ENCODE measurements at regions not wholly inside any gene's neighbourhood (a gene's known extent, or its start where the extent isn't known, plus 50 kb on each side); places are given as distances from the start of the nearest gene placed in this dataset.
"Not testable (repeated sequence)": the region's sequence is repeated elsewhere in the genome, so short reads cannot be mapped to it uniquely, and the experiment has no call there.

DNA sequence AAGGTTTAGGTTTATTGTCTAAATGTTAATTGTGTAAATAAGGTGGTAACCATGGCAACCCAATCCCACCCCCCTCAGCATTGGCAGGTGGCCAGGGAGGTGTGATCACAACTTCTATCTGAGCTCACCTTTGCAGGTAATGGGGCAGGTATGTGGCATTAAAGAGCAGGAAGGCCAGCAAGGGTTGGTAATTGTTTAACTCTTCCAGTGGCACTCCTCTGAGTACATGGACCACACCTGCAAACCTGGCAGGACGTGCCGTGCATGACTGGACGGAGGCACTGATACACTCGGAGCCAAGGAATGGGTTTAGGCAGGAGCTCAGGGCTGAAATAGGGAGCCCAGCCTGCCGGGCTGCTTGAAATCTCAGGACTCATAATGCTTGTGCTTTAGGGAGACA, 107.0 kb upstream of the BMP2 start:
- no peak for DNase-seq (ENCODE audit: low read depth)

- not testable (repeated sequence) for DNase-seq (ENCODE audit: low read depth)
Observed at GRCh38 chr20:6658909-6659308, 108.6 kb upstream of the BMP2 start.

GRCh38 chr20:6657904-6658303, 109.6 kb upstream of the BMP2 start:
- no peak for DNase-seq (ENCODE audit: low read depth)

DNA sequence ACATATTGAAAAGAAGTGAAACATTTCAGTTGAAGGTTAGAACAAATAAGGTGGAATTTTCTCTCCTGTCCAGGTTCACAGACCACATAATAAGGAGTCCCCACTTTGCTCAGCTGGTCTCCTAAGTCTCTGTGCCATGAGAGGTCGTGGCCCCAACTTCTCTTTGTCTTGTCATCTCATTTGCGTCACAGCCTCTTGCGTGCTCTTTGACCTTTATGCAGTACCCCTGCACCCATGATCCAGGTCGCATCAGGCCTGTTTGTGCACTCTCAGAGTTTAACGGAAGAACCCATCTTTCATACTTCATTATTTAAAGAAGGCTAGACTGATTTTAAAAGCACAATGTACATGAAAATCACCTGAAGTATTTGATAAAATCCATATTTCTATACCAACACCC, 110.4 kb upstream of the BMP2 start:
- no peak for DNase-seq (ENCODE audit: low read depth)

DNA sequence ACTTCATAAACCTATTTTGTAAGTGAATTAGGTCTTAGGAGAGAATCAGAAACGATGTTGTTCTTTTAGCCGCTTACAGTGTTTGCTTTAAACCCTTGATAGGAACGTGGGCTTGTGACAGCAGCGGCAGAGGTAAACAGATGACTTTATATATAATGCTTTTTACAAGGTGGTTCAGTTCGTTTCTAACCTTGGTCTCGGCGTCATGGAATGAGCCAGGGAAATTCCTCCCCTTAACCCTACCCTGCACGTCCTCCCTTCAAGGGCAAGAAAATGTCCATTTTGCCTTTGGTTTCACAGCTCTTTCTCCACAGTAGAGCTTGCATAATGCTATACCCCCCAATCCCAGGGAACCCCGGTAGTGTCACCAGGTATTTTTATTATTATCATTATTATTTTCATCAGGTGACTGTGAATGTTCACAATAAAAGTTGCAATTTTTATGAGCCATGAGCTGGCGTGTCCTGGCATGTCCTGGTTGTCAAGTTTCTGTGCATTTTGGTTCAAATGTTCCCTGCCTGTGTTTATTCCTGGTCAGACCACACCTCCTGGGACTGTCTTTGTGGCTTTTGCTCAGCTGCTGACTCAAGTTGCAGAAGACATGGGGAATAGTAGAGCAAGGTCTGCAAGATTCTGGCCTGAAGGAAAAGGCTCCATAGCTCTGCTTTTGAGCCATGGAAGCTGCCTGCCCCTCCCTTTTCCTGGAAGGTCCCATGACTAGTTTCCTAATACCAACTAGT, 112.8 kb upstream of the BMP2 start:
- peak; percentile 27 for DNase-seq (ENCODE audit: low read depth)

DNA sequence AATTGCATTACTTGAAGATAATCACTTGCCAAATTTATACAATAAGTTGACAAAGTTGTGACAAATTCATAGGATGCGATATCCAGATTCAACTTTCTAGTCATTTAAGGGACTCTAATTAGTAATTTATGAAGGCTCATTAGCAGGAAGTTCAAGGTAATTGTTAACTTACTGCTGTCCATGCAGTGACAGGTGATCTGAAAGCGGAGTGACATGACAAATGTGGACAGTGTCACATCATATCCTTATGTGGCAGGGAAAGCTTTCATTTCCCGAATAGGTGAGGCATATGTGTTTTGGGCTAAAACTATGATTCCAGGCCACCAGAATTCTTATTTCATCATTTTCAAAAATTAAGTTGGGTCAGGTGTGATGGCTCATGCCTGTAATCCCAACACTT, 115.9 kb upstream of the BMP2 start:
- no peak for DNase-seq (ENCODE audit: low read depth)

DNA sequence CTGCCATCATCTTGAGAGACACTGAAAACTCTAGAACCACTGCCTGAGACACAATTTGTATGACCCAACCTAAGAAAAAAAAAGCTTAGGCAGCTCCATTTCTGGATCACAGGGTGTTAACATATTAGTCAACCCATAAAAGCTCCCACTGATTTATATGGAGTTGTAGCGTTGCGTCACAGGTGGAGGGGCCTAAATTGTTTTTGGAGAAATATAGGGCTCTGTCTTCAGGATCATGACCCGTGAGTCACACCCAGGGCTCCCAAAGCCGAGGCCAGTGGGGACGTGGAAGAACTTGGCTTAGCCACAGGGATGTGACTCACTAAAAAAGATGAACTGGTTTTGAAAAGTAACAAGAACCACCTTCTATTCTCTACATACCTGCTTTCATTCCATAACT, 116.5 kb upstream of the BMP2 start:
- peak; percentile 66 for DNase-seq (ENCODE audit: low read depth)

GRCh38 chr20:6646021-6646636, 121.4 kb upstream of the BMP2 start:
- no peak for DNase-seq (ENCODE audit: low read depth)

- DNase-seq (ENCODE audit: low read depth) = no peak
Observed at GRCh38 chr20:6644813-6645628, 122.5 kb upstream of the BMP2 start.

DNA sequence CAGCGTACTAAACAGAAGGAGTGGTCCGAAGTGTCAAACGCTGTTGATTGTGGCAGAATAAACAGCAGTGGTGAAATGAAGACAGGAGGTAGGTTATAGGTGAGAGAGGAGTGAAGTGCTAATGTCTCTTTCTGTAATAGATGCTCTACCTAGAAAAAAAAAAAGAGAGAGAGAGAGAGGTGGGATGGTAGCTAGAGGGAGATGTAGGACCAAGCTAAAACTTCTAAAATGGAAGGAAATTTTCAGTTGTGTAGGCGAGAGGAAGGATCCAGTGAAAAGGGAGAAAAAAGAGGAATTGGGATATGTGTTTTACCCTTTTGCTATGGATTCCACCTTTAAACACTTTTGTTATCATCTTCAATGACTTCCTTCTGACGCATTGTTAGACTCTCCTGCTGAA, 126.5 kb upstream of the BMP2 start:
- no peak for DNase-seq (ENCODE audit: low read depth)

- no peak for DNase-seq (ENCODE audit: low read depth)
Observed at GRCh38 chr20:6637160-6637579, 130.3 kb upstream of the BMP2 start.

- peak; percentile 73 for DNase-seq (ENCODE audit: low read depth)
Observed at GRCh38 chr20:6636209-6637159, 131.0 kb upstream of the BMP2 start.

DNA sequence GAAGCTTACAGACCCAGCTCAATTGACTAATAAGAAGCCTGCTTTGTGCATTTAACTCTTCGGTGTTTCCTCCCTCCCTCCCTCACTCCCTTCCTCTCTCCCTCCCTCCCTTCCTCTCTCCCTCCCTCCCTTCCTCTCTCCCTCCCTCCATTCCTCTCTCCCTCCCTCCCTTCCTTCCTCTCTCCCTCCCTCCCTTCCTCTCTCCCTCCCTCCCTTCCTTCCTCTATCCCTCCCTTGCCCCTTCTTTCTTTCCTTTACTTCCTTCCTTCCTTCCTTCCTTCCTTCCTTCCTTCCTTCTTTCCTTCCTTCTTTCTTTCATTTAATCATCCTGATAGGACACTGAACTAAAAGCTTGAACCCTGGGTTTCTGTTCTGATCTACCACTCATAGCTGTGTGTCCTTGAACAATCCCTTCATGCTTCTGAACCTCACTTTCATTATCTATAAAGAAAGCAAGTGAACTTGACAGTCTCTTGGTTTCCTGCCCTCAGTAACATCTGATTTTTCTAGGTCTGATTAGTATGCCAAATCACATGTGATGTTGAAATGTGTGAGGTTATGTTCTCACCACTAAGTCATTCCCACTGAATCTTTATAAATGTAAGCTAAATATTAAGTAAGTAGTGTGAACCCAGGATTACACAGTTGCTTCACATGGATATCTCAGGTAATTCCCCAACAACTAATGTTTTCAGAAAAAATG, 132.3 kb upstream of the BMP2 start:
- DNase-seq (ENCODE audit: low read depth) = no peak

- peak; percentile 15 for DNase-seq (ENCODE audit: low read depth)
Observed at GRCh38 chr20:6632187-6632586, 135.3 kb upstream of the BMP2 start.

- DNase-seq (ENCODE audit: low read depth) = no peak
Observed at GRCh38 chr20:6630514-6630913, 137.0 kb upstream of the BMP2 start.

- DNase-seq (ENCODE audit: low read depth) = no peak
Observed at GRCh38 chr20:6629564-6629963, 137.9 kb upstream of the BMP2 start.

DNA sequence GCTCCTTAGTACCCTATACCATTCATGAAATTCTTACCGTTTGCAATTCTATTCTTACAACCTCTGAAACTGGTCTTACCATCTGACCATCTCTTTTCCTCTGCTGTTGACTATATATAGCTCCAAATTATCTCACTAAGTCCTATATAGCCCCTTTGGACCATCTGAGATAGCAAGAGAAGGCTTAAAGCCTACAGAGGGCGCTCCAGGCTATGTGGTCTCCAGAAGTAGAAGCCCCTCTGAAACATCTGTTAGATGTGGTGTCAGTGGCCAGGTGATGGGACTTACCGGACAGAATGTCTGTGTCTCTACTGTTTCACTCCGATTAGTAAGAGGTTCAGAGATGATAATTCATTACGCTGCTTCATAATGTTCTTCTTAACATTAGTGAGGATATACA, 140.7 kb upstream of the BMP2 start:
- DNase-seq (ENCODE audit: low read depth) = no peak

- no peak for DNase-seq (ENCODE audit: low read depth)
Observed at GRCh38 chr20:6623989-6624388, 143.5 kb upstream of the BMP2 start.

- DNase-seq (ENCODE audit: low read depth) = no peak
Observed at GRCh38 chr20:6622041-6622440, 145.4 kb upstream of the BMP2 start.

DNA sequence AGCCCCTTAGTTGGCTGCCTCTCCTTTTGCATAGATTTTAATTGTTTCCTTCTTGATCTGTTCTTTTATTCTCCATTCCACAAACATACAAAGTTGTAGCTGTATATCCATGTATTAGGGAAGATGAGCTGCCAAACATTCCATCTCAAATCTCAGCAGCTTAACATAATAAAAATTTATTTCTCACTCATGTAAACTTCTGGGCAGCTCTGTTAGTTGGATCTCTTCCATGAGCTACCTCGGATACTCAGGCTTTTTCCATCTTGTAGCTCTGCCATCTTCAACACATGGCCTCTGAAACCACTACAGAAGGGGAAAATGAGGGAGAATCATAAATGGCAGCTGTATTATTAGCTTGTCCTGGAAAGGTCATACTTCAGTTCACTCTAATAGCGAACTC, 149.4 kb upstream of the BMP2 start:
- DNase-seq (ENCODE audit: low read depth) = no peak

- no peak for DNase-seq (ENCODE audit: low read depth)
Observed at GRCh38 chr20:6616421-6616820, 151.1 kb upstream of the BMP2 start.

All from EH (cell line).